Right lobe of liver (tissue), 4 donors: ENCODE measurements at regions not wholly inside any gene's neighbourhood (a gene's known extent, or its start where the extent isn't known, plus 50 kb on each side); places are given as distances from the start of the nearest gene placed in this dataset.

ENCODE experiments used
- CTCF ChIP-seq, 4 donors: fragments of 200-600 bp in 3 of 4; fragments of 450-650 bp in 1 of 4; IDR thresholded peaks; one replicate each; pipeline versions ENCODE4 v1.5.1 to v1.8.0; 2016 to 2022; ENCODE audit warnings: antibody characterized with exemption in 4 of 4, mild to moderate bottlenecking in 2 of 4
- POLR2A ChIP-seq: fragments of 450-650 bp; IDR thresholded peaks from one replicate; pipeline ENCODE4 v1.6.1; 2017; ENCODE audit warnings: antibody characterized with exemption, mild to moderate bottlenecking
- donor health status: DM: no; HTN: no; CAD: no.
- donor health status: DM: no; HTN: no; CAD: no.
- donor health status: DM: no; HTN: yes; CAD: no.

GRCh38 chr10:117761695-117762094 lies 219.1 kb downstream of the EMX2 start:
- TF ChIP-seq CTCF (IDR thresholded peaks at IDR 0.05) (no peak), POLR2A (no peak)
